ENCODE measurements at regions not wholly inside any gene's neighbourhood (a gene's known extent, or its start where the extent isn't known, plus 50 kb on each side); places are given as distances from the start of the nearest gene placed in this dataset.

- BruUV-seq (replicated peaks) = no TSS peak
- H3K4me3 ChIP-seq (ENCODE audit: low read depth, low read length, poor library complexity, severe bottlenecking) = no peak overlapping the region
- no peak overlapping the region for H3K4me2 ChIP-seq (ENCODE audit: low read length)
- H2AFZ ChIP-seq (ENCODE audit: low read length) = no peak overlapping the region
- H3K9me3 ChIP-seq (ENCODE audit: low read length) = no peaks in the 10 kb centered on the region
- H4K20me1 ChIP-seq (ENCODE audit: insufficient read depth, low read length) = no peaks in the 10 kb centered on the region
- H3K4me1 ChIP-seq (ENCODE audit: insufficient read depth, low read length, poor library complexity, severe bottlenecking) = no peaks in the 10 kb centered on the region
- ChIA-PET POLR2A (interaction anchor here (1.0 to 1.1 kb wide), 2 partner anchors 10 to 340 kb away, joined by 3 read pairs; no protein-coding TSS in a partner anchor), CTCF (ENCODE audit: unreplicated experiment) (no interaction called here)
- DNase-seq (ENCODE audit: low spot score) = no peak
- intact Hi-C loops (cut with micrococcal nuclease; ENCODE audit: unreplicated experiment) = no loop called here
- H3K27ac ChIP-seq (ENCODE audit: low read depth, low read length, poor library complexity, severe bottlenecking) = no peak overlapping the region
- H3K36me3 ChIP-seq (ENCODE audit: insufficient read depth, low read length) = no peaks in the 10 kb centered on the region
- TF ChIP-seq CTCF (conservative IDR thresholded peaks at IDR 0.05; ENCODE audit: low read length) = no peak
- no peak for TF ChIP-seq EZH2phosphoT487 (IDR thresholded peaks at IDR 0.05; ENCODE audit: borderline replicate concordance, low read depth, low read length)
- H3K79me2 ChIP-seq (ENCODE audit: insufficient read depth, low read depth, low read length) = no peaks in the 10 kb centered on the region
- H3K9me2 ChIP-seq (ENCODE audit: insufficient read depth, low read length) = no peaks in the 10 kb centered on the region
These were observed 54.4 kb upstream of the THUMPD3 start for GRCh38 chr3:9308298-9308990.

- CTCF ChIA-PET (ENCODE audit: unreplicated experiment) = no interaction called here
- Histone ChIP-seq H3K36me3 (ENCODE audit: insufficient read depth, low read length) (no peaks in the 10 kb centered on the region), H2AFZ (ENCODE audit: low read length) (no peak overlapping the region), H4K20me1 (ENCODE audit: insufficient read depth, low read length) (no peaks in the 10 kb centered on the region), H3K4me2 (ENCODE audit: low read length) (no peak overlapping the region), H3K4me1 (ENCODE audit: insufficient read depth, low read length, poor library complexity, severe bottlenecking) (no peaks in the 10 kb centered on the region), H3K79me2 (ENCODE audit: insufficient read depth, low read depth, low read length) (no peaks in the 10 kb centered on the region), H3K4me3 (ENCODE audit: low read depth, low read length, poor library complexity, severe bottlenecking) (no peak overlapping the region), H3K27ac (ENCODE audit: low read depth, low read length, poor library complexity, severe bottlenecking) (no peak overlapping the region), H3K9me3 (ENCODE audit: low read length) (no peaks in the 10 kb centered on the region), H3K9me2 (ENCODE audit: insufficient read depth, low read length) (no peaks in the 10 kb centered on the region)
- no TSS peak for BruUV-seq (replicated peaks)
- DNase-seq (ENCODE audit: low spot score) = no peak
- intact Hi-C loops (cut with micrococcal nuclease; ENCODE audit: unreplicated experiment) = no loop called here
- POLR2A ChIA-PET = no interaction called here
- TF ChIP-seq CTCF (conservative IDR thresholded peaks at IDR 0.05; ENCODE audit: low read length) (no peak), EZH2phosphoT487 (IDR thresholded peaks at IDR 0.05; ENCODE audit: borderline replicate concordance, low read depth, low read length) (no peak)
These were observed 52.8 kb upstream of the THUMPD3 start for GRCh38 chr3:9310043-9310442.

GRCh38 chr3:9311228-9311627 is 51.6 kb upstream of the THUMPD3 start:
- POLR2A ChIA-PET = no interaction called here
- DNase-seq (ENCODE audit: low spot score) = no peak
- no peaks in the 10 kb centered on the region for H3K9me3 ChIP-seq (ENCODE audit: low read length)
- no peak overlapping the region for H2AFZ ChIP-seq (ENCODE audit: low read length)
- no peaks in the 10 kb centered on the region for H3K4me1 ChIP-seq (ENCODE audit: insufficient read depth, low read length, poor library complexity, severe bottlenecking)
- CTCF ChIA-PET (ENCODE audit: unreplicated experiment) = no interaction called here
- no TSS peak for BruUV-seq (replicated peaks)
- no peak overlapping the region for H3K4me3 ChIP-seq (ENCODE audit: low read depth, low read length, poor library complexity, severe bottlenecking)
- TF ChIP-seq EZH2phosphoT487 (IDR thresholded peaks at IDR 0.05; ENCODE audit: borderline replicate concordance, low read depth, low read length) (no peak), CTCF (conservative IDR thresholded peaks at IDR 0.05; ENCODE audit: low read length) (no peak)
- no peaks in the 10 kb centered on the region for H3K79me2 ChIP-seq (ENCODE audit: insufficient read depth, low read depth, low read length)
- H3K36me3 ChIP-seq (ENCODE audit: insufficient read depth, low read length) = no peaks in the 10 kb centered on the region
- no peaks in the 10 kb centered on the region for H3K9me2 ChIP-seq (ENCODE audit: insufficient read depth, low read length)
- no peak overlapping the region for H3K4me2 ChIP-seq (ENCODE audit: low read length)
- H4K20me1 ChIP-seq (ENCODE audit: insufficient read depth, low read length) = no peaks in the 10 kb centered on the region
- intact Hi-C loops (cut with micrococcal nuclease; ENCODE audit: unreplicated experiment) = no loop called here
- H3K27ac ChIP-seq (ENCODE audit: low read depth, low read length, poor library complexity, severe bottlenecking) = no peak overlapping the region

Data from OCI-LY7 (cell line).